Panc1 (cell line): ENCODE measurements at regions not wholly inside any gene's neighbourhood (a gene's known extent, or its start where the extent isn't known, plus 50 kb on each side); places are given as distances from the start of the nearest gene placed in this dataset.

Source experiments
- ATAC-seq: fragments of 200-7000 bp; cut with Tn5 transposase; 2 replicates; pipeline ENCODE4 v1.9.1; 2020; ENCODE audit warnings: mild to moderate bottlenecking, moderate library complexity
- BruUV-seq: library from RNA; stranded (reverse); fragments of 400-500 nt; replicated peaks from 2 replicates; lab custom pipeline; 2021; lab: Mats Ljungman, UMichigan
- CTCF ChIA-PET: fragments of 300-600 bp; sonication (Branson Sonifier 250); formaldehyde crosslinking; loops from one replicate; lab custom pipeline; 2022; ENCODE audit warnings: antibody characterized with exemption; lab: Charles Lee
- POLR2A ChIA-PET: fragments of 300-600 bp; sonication (Branson Sonifier 250); formaldehyde crosslinking; loops from one replicate; lab custom pipeline; 2022; ENCODE audit warnings: antibody characterized with exemption; lab: Charles Lee
- DNase-seq: peaks from one replicate; pipeline ENCODE4 v3.0.0-alpha.2; 2010; ENCODE audit warnings: low read depth, low spot score
- H3K27ac ChIP-seq: 2 replicates; pipeline ENCODE4 v1.5.1; 2011; ENCODE audit warnings: mild to moderate bottlenecking, low read length, inconsistent platforms
- H3K27me3 ChIP-seq: fragments of 200-500 bp; sonication (Bioruptor generic); 2 replicates; pipeline ENCODE4 v1.6.0; 2014; ENCODE audit warnings: low read length, inconsistent platforms; ENCODE audit not compliant: control insufficient read depth, insufficient read depth
- H3K36me3 ChIP-seq: fragments of 200-500 bp; sonication (Bioruptor generic); 2 replicates; pipeline ENCODE4 v1.5.1; 2014; ENCODE audit warnings: inconsistent platforms, mild to moderate bottlenecking, low read length, moderate library complexity; ENCODE audit not compliant: control insufficient read depth, insufficient read depth
- H3K4me1 ChIP-seq: 2 replicates; pipeline ENCODE4 v1.5.1; 2011; ENCODE audit warnings: inconsistent platforms, mild to moderate bottlenecking, low read length, moderate library complexity; ENCODE audit not compliant: control insufficient read depth, insufficient read depth
- H3K4me3 ChIP-seq, 2 experiments: 2 replicates each; pipeline ENCODE4 v1.5.1; 2011 to 2012; ENCODE audit warnings: low read depth in 2 of 2, low read length in 2 of 2, mild to moderate bottlenecking in 2 of 2, inconsistent platforms in 1 of 2, moderate library complexity in 1 of 2
- H3K9me3 ChIP-seq: fragments of 200-500 bp; sonication (Bioruptor generic); 2 replicates; pipeline ENCODE4 v1.5.1; 2014; ENCODE audit warnings: low read depth, mild to moderate bottlenecking, inconsistent platforms, low read length, moderate library complexity; ENCODE audit not compliant: control insufficient read depth, insufficient read depth
- CTCF ChIP-seq: fragments of 450-650 bp; IDR thresholded peaks from 2 replicates; pipeline ENCODE4 v1.5.1; 2017; ENCODE audit warnings: mild to moderate bottlenecking
- POLR2AphosphoS5 ChIP-seq: IDR thresholded peaks from 2 replicates; pipeline ENCODE4 v1.6.1; 2012; ENCODE audit warnings: mild to moderate bottlenecking, low read depth, low read length, moderate library complexity
- REST ChIP-seq, 2 experiments: IDR thresholded peaks; 2 replicates each; pipeline ENCODE4 v1.6.1; 2011 to 2012; ENCODE audit warnings: low read depth in 2 of 2, control low read depth in 1 of 2, low read length in 1 of 2, mild to moderate bottlenecking in 1 of 2, moderate library complexity in 1 of 2; ENCODE audit not compliant: insufficient read depth in 1 of 2
- SIN3A ChIP-seq: IDR thresholded peaks from 2 replicates; pipeline ENCODE4 v1.6.1; 2012; ENCODE audit warnings: low read depth, mild to moderate bottlenecking, low read length, moderate library complexity, borderline replicate concordance; ENCODE audit not compliant: insufficient read depth
- TCF7L2 ChIP-seq: IDR thresholded peaks from 2 replicates; pipeline ENCODE4 v1.6.1; 2011; ENCODE audit warnings: mild to moderate bottlenecking, low read depth, low read length, inconsistent platforms
- in situ Hi-C: cut with HindIII; loops from 2 replicates; pipeline ENCODE4 v1.10.0; 2016; ENCODE audit warnings: low sequenced_read_pairs, low pct_unique_long_range_greater_than_20kb
- intact Hi-C: fragments of 100-400 bp; cut with micrococcal nuclease; formaldehyde crosslinking; loops from one replicate; pipeline ENCODE4 v1.10.0; 2022; ENCODE audit not compliant: unreplicated experiment

- Histone ChIP-seq H3K4me1 (no peaks in the 10 kb centered on the region), H3K9me3 (no peaks in the 10 kb centered on the region), H3K27me3 (peaks cover 4% of the 10 kb centered on the region; the same call in 1 of the 2 replicates), H3K36me3 (no peaks in the 10 kb centered on the region), H3K4me3 (no peak overlapping the region), H3K27ac (no peak overlapping the region)
- ATAC-seq (no peak), DNase-seq (no peak)
- in situ Hi-C loops (no loop called here), intact Hi-C loops (no loop called here)
- no peak for TF ChIP-seq SIN3A
- TF ChIP-seq POLR2AphosphoS5: no peak
- no peak for TF ChIP-seq TCF7L2
- no peak for TF ChIP-seq REST (IDR thresholded peaks at IDR 0.05; ENCODE audit: insufficient read depth in 1 of 2, low read depth in 2 of 2, low read length in 1 of 2)
- TF ChIP-seq CTCF: no peak
- ChIA-PET POLR2A (no interaction called here), CTCF (no interaction called here)
- BruUV-seq: no TSS peak
Observed at GRCh38 chr4:10245751-10246150, 129.2 kb upstream of the WDR1 start.

- H3K4me3 ChIP-seq: no peak overlapping the region
- peaks cover 4% of the 10 kb centered on the region; the same call in 1 of the 2 replicates for H3K27me3 ChIP-seq
- ATAC-seq: no peak
- H3K4me1 ChIP-seq: no peaks in the 10 kb centered on the region
- intact Hi-C loops: no loop called here
- H3K9me3 ChIP-seq: no peaks in the 10 kb centered on the region
- no peaks in the 10 kb centered on the region for H3K36me3 ChIP-seq
- CTCF ChIA-PET: no interaction called here
- in situ Hi-C loops: no loop called here
- POLR2A ChIA-PET: no interaction called here
- no TSS peak for BruUV-seq
- DNase-seq: no peak
- TF ChIP-seq POLR2AphosphoS5: no peak
- no peak for TF ChIP-seq SIN3A
- no peak for TF ChIP-seq REST (IDR thresholded peaks at IDR 0.05; ENCODE audit: insufficient read depth in 1 of 2, low read depth in 2 of 2, low read length in 1 of 2)
- no peak for TF ChIP-seq TCF7L2
- no peak for TF ChIP-seq CTCF
- no peak overlapping the region for H3K27ac ChIP-seq
Observed at GRCh38 chr4:10243856-10244255, 127.3 kb upstream of the WDR1 start.
